HFFc6 (cell line): ENCODE measurements at regions not wholly inside any gene's neighbourhood (a gene's known extent, or its start where the extent isn't known, plus 50 kb on each side); places are given as distances from the start of the nearest gene placed in this dataset.

ENCODE experiments used
- DNase-seq: peaks from one replicate; pipeline ENCODE4 v3.0.0-alpha.2; 2018
- H3K27ac Mint-ChIP-seq: 2 replicates; pipeline ENCODE4 v1.8.0; 2020; ENCODE audit warnings: mild to moderate bottlenecking, mixed read lengths
- H3K27me3 Mint-ChIP-seq: 2 replicates; pipeline ENCODE4 v1.8.0; 2021; ENCODE audit warnings: mild to moderate bottlenecking, moderate library complexity, mixed read lengths; ENCODE audit not compliant: insufficient read depth
- H3K36me3 Mint-ChIP-seq: 2 replicates; pipeline ENCODE4 v1.8.0; 2021; ENCODE audit warnings: low read depth, mixed read lengths
- H3K4me1 Mint-ChIP-seq: 2 replicates; pipeline ENCODE4 v1.8.0; 2020; ENCODE audit warnings: low read depth, mixed read lengths
- H3K4me3 Mint-ChIP-seq: 2 replicates; pipeline ENCODE4 v1.8.0; 2020; ENCODE audit warnings: mild to moderate bottlenecking, moderate library complexity, mixed read lengths
- H3K9me3 Mint-ChIP-seq: 2 replicates; pipeline ENCODE4 v1.8.0; 2020; ENCODE audit warnings: mild to moderate bottlenecking, mixed read lengths
- CTCF ChIP-seq: fragments of 200-600 bp; sonication (generic); IDR thresholded peaks from 2 replicates; pipeline ENCODE4 v1.5.0; 2021; ENCODE audit warnings: antibody characterized with exemption, mild to moderate bottlenecking

DNA sequence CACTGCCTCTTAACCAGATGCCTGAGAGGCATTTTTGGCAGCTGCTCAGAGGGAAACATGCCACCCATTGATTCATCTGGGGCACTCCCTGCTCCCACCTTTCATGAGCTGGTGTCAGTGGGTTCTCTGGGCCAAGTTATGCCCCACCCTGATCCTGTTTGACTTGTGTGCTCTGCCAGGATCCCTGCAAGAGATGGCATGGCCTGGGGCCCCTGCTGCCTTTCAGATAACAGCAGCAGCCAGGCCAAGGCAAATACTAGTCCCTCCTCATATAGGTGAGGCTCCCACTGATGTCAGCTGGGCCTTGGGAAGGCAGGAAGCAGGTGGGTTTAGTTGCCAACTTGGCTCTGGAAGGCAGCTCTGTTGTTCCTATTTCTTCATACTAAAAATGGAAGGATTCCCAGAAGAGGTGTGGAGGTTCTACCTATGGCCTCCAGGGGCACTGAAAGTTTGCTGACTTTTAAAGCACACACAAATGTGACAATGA, 192.9 kb upstream of the RBPJ start:
- Mint-ChIP-seq H3K27me3 (peaks cover 13% of the 10 kb centered on the region), H3K4me3 (no peak overlapping the region), H3K36me3 (peaks cover 4% of the 10 kb centered on the region; the same call in 1 of the 2 replicates), H3K9me3 (no peaks in the 10 kb centered on the region), H3K4me1 (peaks cover 7% of the 10 kb centered on the region; the same call in 1 of the 2 replicates), H3K27ac (no peak overlapping the region)
- no peak for DNase-seq
- TF ChIP-seq CTCF, result 0 out of 2 replicates have a peak, but pooled peaks have one; percentile 11

GRCh38 chr4:26130173-26130572, 190.6 kb upstream of the RBPJ start:
- H3K4me3 Mint-ChIP-seq, result no peak overlapping the region
- peaks cover 31% of the 10 kb centered on the region for H3K27me3 Mint-ChIP-seq
- no peak overlapping the region for H3K27ac Mint-ChIP-seq
- no peaks in the 10 kb centered on the region; the same call in 1 of the 2 replicates for H3K9me3 Mint-ChIP-seq
- TF ChIP-seq CTCF, result no peak
- H3K4me1 Mint-ChIP-seq, result no peaks in the 10 kb centered on the region; the same call in 1 of the 2 replicates
- no peak for DNase-seq
- peaks cover 8% of the 10 kb centered on the region; the same call in 1 of the 2 replicates for H3K36me3 Mint-ChIP-seq

- peaks cover 6% of the 10 kb centered on the region; the same call in 1 of the 2 replicates for H3K4me1 Mint-ChIP-seq
- no peak overlapping the region for H3K4me3 Mint-ChIP-seq
- no peak overlapping the region for H3K27ac Mint-ChIP-seq
- peaks cover 33% of the 10 kb centered on the region for H3K27me3 Mint-ChIP-seq
- H3K36me3 Mint-ChIP-seq, result peaks cover 9% of the 10 kb centered on the region; the same call in 1 of the 2 replicates
- no peaks in the 10 kb centered on the region; the same call in 1 of the 2 replicates for H3K9me3 Mint-ChIP-seq
- DNase-seq, result no peak
- no peak for TF ChIP-seq CTCF
These were observed 189.9 kb upstream of the RBPJ start for GRCh38 chr4:26130841-26131432.

GRCh38 chr4:26131711-26132110, 189.1 kb upstream of the RBPJ start:
- Mint-ChIP-seq H3K4me3 (no peak overlapping the region), H3K27me3 (peaks cover 31% of the 10 kb centered on the region), H3K4me1 (peaks cover 6% of the 10 kb centered on the region; the same call in 1 of the 2 replicates), H3K9me3 (no peaks in the 10 kb centered on the region; the same call in 1 of the 2 replicates), H3K36me3 (peaks cover 9% of the 10 kb centered on the region; the same call in 1 of the 2 replicates), H3K27ac (no peak overlapping the region)
- no peak for DNase-seq
- no peak for TF ChIP-seq CTCF

- no peak for TF ChIP-seq CTCF
- Mint-ChIP-seq H3K27ac (no peak overlapping the region), H3K4me1 (peaks cover 6% of the 10 kb centered on the region; the same call in 1 of the 2 replicates)
These were observed 188.0 kb upstream of the RBPJ start for GRCh38 chr4:26132858-26133257.

More at GRCh38 chr4:26132858-26133257, 188.0 kb upstream of the RBPJ start:
- H3K36me3 Mint-ChIP-seq, result peaks cover 9% of the 10 kb centered on the region; the same call in 1 of the 2 replicates
- peaks cover 29% of the 10 kb centered on the region for H3K27me3 Mint-ChIP-seq
- H3K9me3 Mint-ChIP-seq, result no peaks in the 10 kb centered on the region; the same call in 1 of the 2 replicates
- no peak for DNase-seq
- H3K4me3 Mint-ChIP-seq, result no peak overlapping the region
